Lower leg skin (tissue), 4 donors: ENCODE measurements at regions not wholly inside any gene's neighbourhood (a gene's known extent, or its start where the extent isn't known, plus 50 kb on each side); places are given as distances from the start of the nearest gene placed in this dataset.

Source experiments
- DNase-seq, 2 donors: peaks; one replicate each; pipeline ENCODE4 v3.0.0-alpha.2; 2019; ENCODE audit warnings: low spot score in 2 of 2
- H3K4me3 ChIP-seq: fragments of 200-600 bp; sonication (generic); 2 replicates; pipeline ENCODE4 v1.5.1; 2017; ENCODE audit warnings: mild to moderate bottlenecking, low read depth; ENCODE audit not compliant: poor library complexity, severe bottlenecking
- CTCF ChIP-seq, 3 donors: fragments of 450-650 bp; IDR thresholded peaks; one replicate each; pipeline ENCODE4 v1.5.1; 2016; ENCODE audit warnings: antibody characterized with exemption in 3 of 3, mild to moderate bottlenecking in 3 of 3, moderate library complexity in 2 of 3
- POLR2A ChIP-seq, 2 donors: fragments of 450-650 bp; IDR thresholded peaks; one replicate each; pipeline ENCODE4 v1.6.1; 2016 to 2017; ENCODE audit warnings: antibody characterized with exemption in 2 of 2, mild to moderate bottlenecking in 1 of 2, moderate library complexity in 1 of 2
- WGBS, 2 donors: methylation state at CpG; one replicate each; pipeline ENCODE4 v1.1.5; 2018; 5-methylcytosine and 5-hydroxymethylcytosine counted together
- intact Hi-C: fragments of 100-400 bp; cut with DNase I; formaldehyde crosslinking; loops from one replicate; pipeline ENCODE4 v1.15.0; 2023; ENCODE audit warnings: low total_unique reads

- H3K4me3 ChIP-seq: no peak overlapping the region
- intact Hi-C loops: no loop called here
- WGBS, 2 donors: 63 to 85% methylated on average over 1 of the region's 1 CpG
- no peak for DNase-seq
- TF ChIP-seq CTCF (IDR thresholded peaks at IDR 0.05) (no peak), POLR2A (IDR thresholded peaks at IDR 0.05) (no peak)
These were observed 383.6 kb downstream of the UQCRFS1 start for GRCh38 chr19:28829359-28829758.

GRCh38 chr19:28828276-28828870 lies 384.6 kb downstream of the UQCRFS1 start:
- WGBS, 2 donors: 66 to 76% methylated on average over 10 of the region's 10 CpGs
- intact Hi-C loops: no loop called here
- DNase-seq: no peak
- no peak for TF ChIP-seq CTCF (IDR thresholded peaks at IDR 0.05)
- no peak for TF ChIP-seq POLR2A (IDR thresholded peaks at IDR 0.05)
- no peak overlapping the region for H3K4me3 ChIP-seq

DNA sequence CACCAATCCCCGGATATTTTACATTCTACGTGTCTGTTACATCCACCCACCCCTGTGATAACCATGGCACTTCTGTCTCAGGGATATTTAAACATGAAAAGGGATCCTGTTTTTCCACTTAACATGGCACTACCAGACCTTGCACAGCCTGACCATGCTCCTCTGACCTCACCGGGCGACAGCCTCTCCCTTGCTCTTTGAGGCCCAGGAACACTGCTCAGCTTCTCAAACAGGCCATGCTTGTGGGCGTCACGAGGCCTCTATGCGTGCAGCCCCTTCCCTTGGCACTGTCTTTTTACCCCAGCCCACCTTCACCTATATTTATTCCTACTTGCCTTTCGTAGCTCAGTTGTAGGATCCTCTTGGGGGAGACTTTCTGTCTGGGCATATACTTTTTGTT lies 385.6 kb downstream of the UQCRFS1 start:
- no peak overlapping the region for H3K4me3 ChIP-seq
- no peak for DNase-seq
- intact Hi-C loops: no loop called here
- TF ChIP-seq CTCF (IDR thresholded peaks at IDR 0.05) (no peak), POLR2A (IDR thresholded peaks at IDR 0.05) (no peak)
- WGBS, 2 donors: 86 to 88% methylated on average over 8 of the region's 8 CpGs

DNA sequence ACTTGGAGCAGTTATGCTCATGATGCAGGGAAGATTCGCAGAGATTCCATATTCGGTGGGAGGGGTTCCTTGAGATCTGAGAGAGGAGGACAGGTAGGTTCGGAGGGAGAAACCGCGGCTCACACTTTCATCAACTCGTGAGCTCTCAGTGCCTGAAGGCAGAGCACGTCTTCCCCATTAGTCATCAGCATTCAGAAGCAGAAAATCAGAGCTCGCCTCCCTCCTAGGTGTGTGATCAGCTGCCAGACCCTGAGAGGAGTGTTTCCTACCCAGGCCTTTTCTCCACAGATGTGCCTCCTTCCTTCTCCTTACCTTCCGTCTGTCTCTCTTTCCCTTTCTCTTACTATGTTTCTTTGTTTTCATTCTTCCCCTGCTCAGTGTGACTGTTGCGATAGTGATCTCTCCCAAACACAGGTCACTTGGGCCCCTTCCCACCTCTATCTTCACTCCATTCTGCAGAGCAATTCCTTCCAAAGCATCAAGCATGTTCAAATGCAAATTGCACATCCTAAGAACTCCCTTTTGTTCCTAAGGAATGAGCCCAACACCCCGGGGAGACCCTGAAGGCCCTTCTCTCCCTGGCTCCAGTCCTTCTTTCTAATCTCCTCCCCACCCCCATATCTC lies 389.5 kb downstream of the UQCRFS1 start:
- 36 to 42% methylated on average over 11 of the region's 11 CpGs for WGBS, 2 donors
- DNase-seq: no peak
- no peak for TF ChIP-seq POLR2A (IDR thresholded peaks at IDR 0.05)
- TF ChIP-seq CTCF (IDR thresholded peaks at IDR 0.05): no peak
- intact Hi-C loops: no loop called here
- H3K4me3 ChIP-seq: no peak overlapping the region

DNA sequence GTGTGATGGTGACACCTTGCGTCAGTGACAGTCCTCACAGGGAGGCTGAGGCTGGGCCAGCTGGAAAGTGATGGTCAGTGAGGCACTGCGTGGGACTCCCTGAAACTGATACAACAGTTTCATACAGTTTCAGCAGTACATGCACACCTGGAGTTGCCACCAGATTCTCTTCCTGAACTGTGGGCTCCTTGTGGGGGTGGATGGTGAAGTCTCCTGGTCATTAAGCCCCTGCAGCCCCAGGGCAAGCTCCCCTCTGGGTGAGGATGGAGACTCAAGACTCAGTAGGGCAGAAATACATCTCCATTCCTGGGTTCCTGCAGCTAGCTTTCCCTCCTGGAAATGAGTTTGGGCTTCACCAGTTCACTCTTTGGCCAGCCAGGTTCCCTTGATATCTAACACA lies 392.7 kb downstream of the UQCRFS1 start:
- TF ChIP-seq CTCF (IDR thresholded peaks at IDR 0.05) (no peak), POLR2A (IDR thresholded peaks at IDR 0.05) (no peak)
- 78 to 83% methylated on average over 2 of the region's 2 CpGs for WGBS, 2 donors
- intact Hi-C loops: no loop called here

GRCh38 chr19:28815257-28815656 lies 397.7 kb downstream of the UQCRFS1 start:
- DNase-seq: no peak
- WGBS, 2 donors: 68 to 100% methylated on average over 2 of the region's 2 CpGs
- intact Hi-C loops: no loop called here
- no peak overlapping the region for H3K4me3 ChIP-seq
- TF ChIP-seq CTCF (IDR thresholded peaks at IDR 0.05): no peak
- TF ChIP-seq POLR2A (IDR thresholded peaks at IDR 0.05): no peak

More for the DNA sequence above, 392.7 kb downstream of the UQCRFS1 start:
- no peak for DNase-seq
- H3K4me3 ChIP-seq: no peak overlapping the region
